HCT116 (cell line): ENCODE measurements at regions not wholly inside any gene's neighbourhood (a gene's known extent, or its start where the extent isn't known, plus 50 kb on each side); places are given as distances from the start of the nearest gene placed in this dataset.

Experiments
- CTCF ChIP-seq, 3 experiments: fragments of 200-600 bp in 1 of 3; sonication (generic) in 1 of 3; IDR thresholded peaks in 2 of 3; conservative IDR thresholded peaks in 1 of 3; 2 replicates each; pipeline ENCODE4 v1.5.1; 2012 to 2017; ENCODE audit warnings: low read depth in 2 of 3, low read length in 2 of 3, antibody characterized with exemption in 1 of 3, borderline replicate concordance in 1 of 3, control low read depth in 1 of 3, mild to moderate bottlenecking in 1 of 3, mixed read lengths in 1 of 3, mixed run types in 1 of 3, moderate library complexity in 1 of 3; ENCODE audit not compliant: insufficient read depth in 1 of 3
- EZH2 ChIP-seq: fragments of 200-600 bp; sonication (generic); IDR thresholded peaks from 2 replicates; pipeline ENCODE4 v1.6.1; 2017; ENCODE audit warnings: antibody characterized with exemption, mixed run types
- EZH2phosphoT487 ChIP-seq: fragments of 200-600 bp; IDR thresholded peaks from 2 replicates; pipeline ENCODE4 v1.6.1; 2018; ENCODE audit warnings: antibody characterized with exemption, borderline replicate concordance
- POLR2AphosphoS5 ChIP-seq: IDR thresholded peaks from 2 replicates; pipeline ENCODE4 v1.6.1; 2011; ENCODE audit warnings: mild to moderate bottlenecking, low read depth, low read length, moderate library complexity
- RAD21 ChIP-seq: IDR thresholded peaks from 2 replicates; pipeline ENCODE4 v1.6.1; 2012; ENCODE audit warnings: low read depth, mild to moderate bottlenecking
- ZNF274 ChIP-seq: fragments of 200-500 bp; sonication (Bioruptor generic); IDR thresholded peaks from 2 replicates; pipeline ENCODE4 v1.6.1; 2014; ENCODE audit warnings: mild to moderate bottlenecking, low read depth, low read length, inconsistent platforms
- TF ChIP-seq, protein P1 (sequence below): IDR thresholded peaks from 2 replicates; pipeline ENCODE4 v1.6.1; 2012; ENCODE audit warnings: low read depth

DNA sequence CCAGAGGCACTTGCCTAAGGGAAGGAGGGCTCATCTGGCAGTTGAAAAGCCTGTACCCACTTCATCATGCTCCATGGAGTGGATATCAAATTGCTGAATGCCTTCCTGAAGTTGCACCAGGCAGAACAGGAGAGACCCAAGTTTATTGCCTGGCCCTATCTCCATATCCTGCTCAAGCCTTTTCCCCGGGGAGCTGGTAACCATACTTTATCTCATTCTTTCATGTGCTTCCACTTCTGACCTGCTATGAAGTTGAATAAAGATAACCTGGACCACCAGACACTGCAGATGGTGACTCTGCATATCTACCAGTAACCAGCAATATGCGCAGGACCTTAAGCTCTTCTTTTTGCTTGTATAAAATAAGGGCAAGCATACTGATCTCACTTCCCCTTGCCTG lies 1397.5 kb upstream of the CDH6 start:
- TF ChIP-seq CTCF (IDR thresholded peaks at IDR 0.05 in 2 of 3, conservative IDR thresholded peaks at IDR 0.05 in 1 of 3; ENCODE audit: borderline replicate concordance in 1 of 3, insufficient read depth in 1 of 3, low read depth in 2 of 3, low read length in 2 of 3) (no peak), POLR2AphosphoS5 (no peak), ZNF274 (no peak), RAD21 (no peak), EZH2 (no peak), EZH2phosphoT487 (no peak)
- TF ChIP-seq, protein P1, sequence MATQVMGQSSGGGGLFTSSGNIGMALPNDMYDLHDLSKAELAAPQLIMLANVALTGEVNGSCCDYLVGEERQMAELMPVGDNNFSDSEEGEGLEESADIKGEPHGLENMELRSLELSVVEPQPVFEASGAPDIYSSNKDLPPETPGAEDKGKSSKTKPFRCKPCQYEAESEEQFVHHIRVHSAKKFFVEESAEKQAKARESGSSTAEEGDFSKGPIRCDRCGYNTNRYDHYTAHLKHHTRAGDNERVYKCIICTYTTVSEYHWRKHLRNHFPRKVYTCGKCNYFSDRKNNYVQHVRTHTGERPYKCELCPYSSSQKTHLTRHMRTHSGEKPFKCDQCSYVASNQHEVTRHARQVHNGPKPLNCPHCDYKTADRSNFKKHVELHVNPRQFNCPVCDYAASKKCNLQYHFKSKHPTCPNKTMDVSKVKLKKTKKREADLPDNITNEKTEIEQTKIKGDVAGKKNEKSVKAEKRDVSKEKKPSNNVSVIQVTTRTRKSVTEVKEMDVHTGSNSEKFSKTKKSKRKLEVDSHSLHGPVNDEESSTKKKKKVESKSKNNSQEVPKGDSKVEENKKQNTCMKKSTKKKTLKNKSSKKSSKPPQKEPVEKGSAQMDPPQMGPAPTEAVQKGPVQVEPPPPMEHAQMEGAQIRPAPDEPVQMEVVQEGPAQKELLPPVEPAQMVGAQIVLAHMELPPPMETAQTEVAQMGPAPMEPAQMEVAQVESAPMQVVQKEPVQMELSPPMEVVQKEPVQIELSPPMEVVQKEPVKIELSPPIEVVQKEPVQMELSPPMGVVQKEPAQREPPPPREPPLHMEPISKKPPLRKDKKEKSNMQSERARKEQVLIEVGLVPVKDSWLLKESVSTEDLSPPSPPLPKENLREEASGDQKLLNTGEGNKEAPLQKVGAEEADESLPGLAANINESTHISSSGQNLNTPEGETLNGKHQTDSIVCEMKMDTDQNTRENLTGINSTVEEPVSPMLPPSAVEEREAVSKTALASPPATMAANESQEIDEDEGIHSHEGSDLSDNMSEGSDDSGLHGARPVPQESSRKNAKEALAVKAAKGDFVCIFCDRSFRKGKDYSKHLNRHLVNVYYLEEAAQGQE = no peak
